Prostate gland (tissue), 2 donors: ENCODE measurements at regions not wholly inside any gene's neighbourhood (a gene's known extent, or its start where the extent isn't known, plus 50 kb on each side); places are given as distances from the start of the nearest gene placed in this dataset.
"Not testable (repeated sequence)": the region's sequence is repeated elsewhere in the genome, so short reads cannot be mapped to it uniquely, and the experiment has no call there.

Source experiments
- DNase-seq: peaks from one replicate; pipeline ENCODE4 v3.0.0-alpha.2; 2019; ENCODE audit warnings: low spot score
- H3K27ac ChIP-seq, 2 donors: fragments of 200-600 bp; sonication (generic); 2 replicates each; pipeline ENCODE4 v1.5.1; 2017 to 2019
- H3K27me3 ChIP-seq: fragments of 200-600 bp; sonication (generic); replicated peaks from 2 replicates; pipeline ENCODE4 v1.5.1; 2019; ENCODE audit not compliant: insufficient read depth
- H3K36me3 ChIP-seq, 2 donors: fragments of 200-600 bp; sonication (generic); 1 replicate in 1 of 2; 2 replicates in 1 of 2; pipeline versions ENCODE4 v1.5.1 to v1.8.1; 2017 to 2019
- H3K4me1 ChIP-seq: fragments of 200-600 bp; sonication (generic); replicated peaks from 2 replicates; pipeline ENCODE4 v1.5.1; 2019
- H3K4me3 ChIP-seq, 2 donors: fragments of 200-600 bp; sonication (generic); 2 replicates each; pipeline ENCODE4 v1.5.1; 2017 to 2019
- H3K9me3 ChIP-seq: fragments of 200-600 bp; sonication (generic); 2 replicates; pipeline ENCODE4 v1.5.1; 2017
- POLR2A ChIP-seq: fragments of 450-650 bp; IDR thresholded peaks from one replicate; pipeline ENCODE4 v1.6.1; 2016; ENCODE audit warnings: antibody characterized with exemption, mild to moderate bottlenecking
- POLR2AphosphoS5 ChIP-seq: sonication (generic); formaldehyde crosslinking; IDR thresholded peaks from one replicate; pipeline ENCODE4 v1.6.1; 2017; ENCODE audit warnings: antibody characterized with exemption
- WGBS: methylation state at CpG from one replicate; pipeline ENCODE4 v1.1.5; 2018; 5-methylcytosine and 5-hydroxymethylcytosine counted together
- intact Hi-C: fragments of 100-400 bp; cut with DNase I; formaldehyde crosslinking; loops from one replicate; pipeline ENCODE4 v1.14.2; 2022
- TF ChIP-seq, protein P1 (sequence below), 4 experiments: fragments of 200-600 bp in 2 of 4; fragments of 450-650 bp in 2 of 4; sonication (generic) in 2 of 4; IDR thresholded peaks; 1 replicate in 3 of 4; 2 replicates in 1 of 4; pipeline ENCODE4 v1.5.1; 2016 to 2019; ENCODE audit warnings: antibody characterized with exemption in 4 of 4, mild to moderate bottlenecking in 2 of 4, moderate library complexity in 2 of 4

DNA sequence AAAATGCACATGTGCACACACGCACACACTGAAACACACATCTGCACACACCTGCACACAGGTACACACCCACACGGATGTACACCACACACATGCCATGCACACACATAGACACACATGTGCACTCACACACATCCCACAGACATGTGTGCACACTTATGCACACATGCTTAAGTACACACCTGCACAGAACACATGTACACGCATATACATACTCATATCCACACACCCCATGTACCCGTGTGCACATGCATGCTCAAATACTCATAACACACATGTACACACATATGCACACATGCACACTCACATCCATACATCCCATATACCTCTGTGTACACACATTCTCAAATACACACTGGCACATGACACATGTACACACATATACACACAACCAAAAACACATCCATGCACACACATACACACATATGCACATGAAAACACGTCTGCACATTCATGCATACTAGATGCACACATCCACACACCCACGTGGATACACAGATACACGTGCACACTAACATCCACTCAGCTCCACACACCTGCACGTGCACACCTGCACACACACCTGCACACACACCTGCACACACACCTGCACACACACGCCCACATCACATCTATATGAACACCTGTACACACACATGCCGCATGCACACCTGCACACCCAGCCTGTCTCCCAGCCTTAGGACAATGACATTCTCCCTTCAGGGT is 336.7 kb downstream of the ADGRD1 start:
- H3K4me1 ChIP-seq, result no peaks in the 10 kb centered on the region
- 98% methylated on average over 7 of the region's 10 CpGs for WGBS
- no peaks in the 10 kb centered on the region for H3K27me3 ChIP-seq
- TF ChIP-seq, protein P1, sequence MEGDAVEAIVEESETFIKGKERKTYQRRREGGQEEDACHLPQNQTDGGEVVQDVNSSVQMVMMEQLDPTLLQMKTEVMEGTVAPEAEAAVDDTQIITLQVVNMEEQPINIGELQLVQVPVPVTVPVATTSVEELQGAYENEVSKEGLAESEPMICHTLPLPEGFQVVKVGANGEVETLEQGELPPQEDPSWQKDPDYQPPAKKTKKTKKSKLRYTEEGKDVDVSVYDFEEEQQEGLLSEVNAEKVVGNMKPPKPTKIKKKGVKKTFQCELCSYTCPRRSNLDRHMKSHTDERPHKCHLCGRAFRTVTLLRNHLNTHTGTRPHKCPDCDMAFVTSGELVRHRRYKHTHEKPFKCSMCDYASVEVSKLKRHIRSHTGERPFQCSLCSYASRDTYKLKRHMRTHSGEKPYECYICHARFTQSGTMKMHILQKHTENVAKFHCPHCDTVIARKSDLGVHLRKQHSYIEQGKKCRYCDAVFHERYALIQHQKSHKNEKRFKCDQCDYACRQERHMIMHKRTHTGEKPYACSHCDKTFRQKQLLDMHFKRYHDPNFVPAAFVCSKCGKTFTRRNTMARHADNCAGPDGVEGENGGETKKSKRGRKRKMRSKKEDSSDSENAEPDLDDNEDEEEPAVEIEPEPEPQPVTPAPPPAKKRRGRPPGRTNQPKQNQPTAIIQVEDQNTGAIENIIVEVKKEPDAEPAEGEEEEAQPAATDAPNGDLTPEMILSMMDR (IDR thresholded peaks at IDR 0.05), result no peak
- TF ChIP-seq POLR2A (no peak), POLR2AphosphoS5 (no peak)
- no peak overlapping the region for H3K27ac ChIP-seq
- no peak overlapping the region for H3K4me3 ChIP-seq
- no peaks in the 10 kb centered on the region for H3K36me3 ChIP-seq
- H3K9me3 ChIP-seq, result no peaks in the 10 kb centered on the region
- intact Hi-C loops, result no loop called here
- DNase-seq, result no peak

DNA sequence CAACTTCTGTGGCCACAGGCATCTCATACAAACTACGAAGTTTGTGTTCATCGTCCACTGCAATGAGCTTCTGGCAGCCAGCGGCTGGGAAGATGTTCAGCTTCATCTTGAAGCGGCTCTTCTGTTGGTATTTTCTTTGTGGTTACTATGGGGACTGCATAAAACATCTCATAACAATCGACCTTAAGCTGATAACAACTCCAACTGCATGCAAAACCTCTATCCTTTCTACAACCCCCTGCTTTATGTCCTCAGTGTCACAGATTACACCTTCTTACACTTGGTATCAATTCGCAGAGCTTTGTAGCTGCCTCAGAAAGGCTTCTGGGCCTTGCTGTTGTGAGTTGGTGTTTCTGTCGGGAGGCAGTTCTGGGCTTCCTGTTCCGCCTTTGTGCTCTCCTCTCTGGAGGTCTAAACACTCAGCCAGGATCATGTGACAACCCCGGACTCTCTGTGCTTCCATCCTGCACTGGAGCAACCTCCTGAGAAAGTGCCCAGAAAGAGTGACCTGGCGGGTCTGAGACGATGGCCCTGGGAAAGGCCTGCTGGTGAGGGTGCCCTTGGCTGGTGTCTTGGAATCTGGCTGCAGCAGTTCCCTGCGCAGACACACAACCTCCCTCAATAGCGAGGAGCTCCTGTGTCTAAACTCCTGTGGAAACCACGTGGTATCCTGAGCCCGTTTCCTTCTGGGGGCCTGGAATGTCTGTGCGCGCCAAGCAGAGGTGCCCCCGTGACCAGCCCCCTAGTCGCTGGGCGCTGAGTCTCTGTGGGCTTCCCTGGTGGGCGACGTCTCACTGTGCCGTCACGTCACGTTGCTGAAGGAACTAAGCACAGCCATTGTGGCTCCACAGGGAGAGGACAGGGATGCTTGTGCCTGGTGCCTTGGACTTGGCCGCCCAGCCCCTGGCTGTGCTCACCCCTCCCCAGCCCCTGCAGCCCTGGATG is 339.6 kb downstream of the ADGRD1 start:
- H3K36me3 ChIP-seq, H3K4me1 ChIP-seq, H3K27ac ChIP-seq, DNase-seq, H3K27me3 ChIP-seq, intact Hi-C loops, H3K4me3 ChIP-seq, H3K9me3 ChIP-seq: not testable (repeated sequence)
- WGBS, result 67% methylated on average over 25 of the region's 26 CpGs

DNA sequence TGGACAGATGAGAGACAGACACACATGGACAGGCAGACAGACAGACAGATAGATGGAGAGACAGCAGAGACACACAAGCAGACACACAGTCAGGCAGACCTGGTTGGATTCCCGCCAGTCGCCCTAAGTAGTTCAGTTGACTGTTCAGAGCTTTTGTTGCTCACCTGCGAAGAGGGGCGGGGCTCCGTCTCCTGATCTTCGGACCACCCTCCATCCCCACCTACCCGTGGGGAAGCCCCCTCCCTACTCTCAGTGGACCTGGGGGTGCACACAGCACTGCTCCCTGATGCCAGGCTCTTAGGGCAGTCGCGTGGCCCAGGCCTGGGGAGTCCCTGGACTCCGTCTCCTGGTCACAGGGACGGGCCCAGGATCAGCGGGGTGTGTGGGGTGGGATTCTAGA is 341.0 kb downstream of the ADGRD1 start:
- intact Hi-C loops, H3K4me1 ChIP-seq, H3K27ac ChIP-seq, H3K9me3 ChIP-seq, H3K27me3 ChIP-seq, H3K4me3 ChIP-seq, H3K36me3 ChIP-seq, DNase-seq: not testable (repeated sequence)
- WGBS, result 83% methylated on average over 11 of the region's 12 CpGs

DNA sequence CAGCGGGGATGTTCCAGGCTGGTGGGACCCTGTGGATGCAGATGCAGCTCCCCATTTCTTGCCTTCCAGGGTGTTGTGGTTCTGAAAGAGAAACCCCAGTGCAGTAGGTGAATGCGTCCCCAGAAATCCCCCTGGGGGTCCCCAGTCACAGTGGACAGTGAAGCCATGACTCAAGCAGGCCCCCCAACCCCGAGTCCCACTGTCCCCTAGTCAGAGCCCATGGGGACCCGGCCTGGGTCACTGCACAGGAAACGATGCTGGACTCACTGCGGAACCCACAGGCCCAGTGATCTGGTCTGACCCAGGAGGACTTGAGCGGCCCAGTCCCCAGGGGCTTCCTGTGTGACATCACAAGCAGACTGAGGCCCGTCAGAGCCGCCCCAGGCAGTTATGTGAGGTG is 341.4 kb downstream of the ADGRD1 start:
- H3K4me3 ChIP-seq, H3K27me3 ChIP-seq, H3K4me1 ChIP-seq, H3K36me3 ChIP-seq, DNase-seq, H3K9me3 ChIP-seq, H3K27ac ChIP-seq, intact Hi-C loops: not testable (repeated sequence)
- WGBS, result 100% methylated on average over 1 of the region's 9 CpGs

DNA sequence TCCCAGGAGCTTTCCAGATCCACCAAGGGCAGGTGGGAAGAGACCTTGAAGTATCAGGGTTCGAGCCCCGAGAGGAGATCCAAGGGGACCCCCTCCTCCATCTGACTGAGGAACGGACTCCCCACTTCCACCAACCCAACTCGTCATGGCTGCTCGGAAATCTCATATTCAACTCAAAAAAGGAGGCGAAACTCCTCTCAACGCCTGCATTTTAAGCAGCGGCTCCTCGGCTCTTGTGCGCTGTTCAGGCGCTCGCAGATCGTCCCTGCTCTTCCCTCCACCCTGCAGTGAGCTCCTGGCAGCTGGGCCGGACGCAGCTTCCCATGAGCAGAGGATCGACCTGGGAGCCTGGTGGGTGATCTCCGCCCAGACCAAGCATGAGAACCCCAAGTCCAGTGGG is 341.9 kb downstream of the ADGRD1 start:
- H3K36me3 ChIP-seq, H3K9me3 ChIP-seq, H3K27ac ChIP-seq, intact Hi-C loops, H3K4me1 ChIP-seq, H3K4me3 ChIP-seq, H3K27me3 ChIP-seq: not testable (repeated sequence)
- DNase-seq, result peak; percentile 0
- 84% methylated on average over 16 of the region's 17 CpGs for WGBS

DNA sequence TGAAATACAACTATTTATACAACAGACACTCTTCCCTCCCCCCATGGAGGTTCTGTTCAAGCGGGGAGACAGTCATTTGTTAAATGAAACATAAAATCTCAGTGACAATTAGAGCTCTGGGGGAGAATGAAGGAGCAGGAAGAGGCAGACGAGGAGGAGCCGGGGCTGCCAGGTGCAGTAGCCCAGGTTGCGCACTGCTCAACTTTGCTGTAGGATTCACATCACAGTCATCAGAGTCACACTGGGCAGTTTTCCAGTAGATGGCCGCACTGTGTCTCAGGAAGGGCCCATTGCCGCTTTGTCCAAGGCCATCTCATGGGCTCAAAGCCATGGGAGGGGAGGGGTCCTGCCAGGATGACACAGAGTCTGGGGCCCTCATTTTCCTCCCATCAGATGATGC is 342.4 kb downstream of the ADGRD1 start:
- H3K4me3 ChIP-seq, H3K36me3 ChIP-seq, H3K27ac ChIP-seq, H3K9me3 ChIP-seq, H3K27me3 ChIP-seq, intact Hi-C loops, DNase-seq, H3K4me1 ChIP-seq: not testable (repeated sequence)
- 85% methylated on average over 6 of the region's 6 CpGs for WGBS

DNA sequence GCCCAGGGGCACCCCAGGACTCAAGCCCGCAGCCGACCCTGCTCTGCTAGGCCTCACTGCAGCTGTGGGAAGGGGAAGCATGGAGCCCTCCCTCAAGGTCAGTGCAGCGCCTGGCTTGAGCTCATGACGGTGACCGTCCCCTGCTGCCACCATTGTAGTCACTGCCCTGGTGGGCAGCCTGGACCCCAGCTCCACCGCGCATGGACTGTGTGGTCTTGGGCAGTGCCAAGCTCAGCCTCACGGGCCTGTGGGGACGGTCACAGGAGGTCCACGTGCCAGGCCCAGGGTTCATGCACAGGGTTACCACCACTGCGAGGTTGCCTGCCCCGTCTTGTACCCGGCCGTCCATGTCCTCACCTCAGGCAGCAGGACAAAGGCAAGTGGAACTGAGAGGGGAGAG is 342.9 kb downstream of the ADGRD1 start:
- H3K36me3 ChIP-seq, H3K27ac ChIP-seq, H3K27me3 ChIP-seq, H3K4me3 ChIP-seq, intact Hi-C loops, H3K9me3 ChIP-seq, H3K4me1 ChIP-seq: not testable (repeated sequence)
- WGBS, result 94% methylated on average over 13 of the region's 14 CpGs
- peak; percentile 1 for DNase-seq

DNA sequence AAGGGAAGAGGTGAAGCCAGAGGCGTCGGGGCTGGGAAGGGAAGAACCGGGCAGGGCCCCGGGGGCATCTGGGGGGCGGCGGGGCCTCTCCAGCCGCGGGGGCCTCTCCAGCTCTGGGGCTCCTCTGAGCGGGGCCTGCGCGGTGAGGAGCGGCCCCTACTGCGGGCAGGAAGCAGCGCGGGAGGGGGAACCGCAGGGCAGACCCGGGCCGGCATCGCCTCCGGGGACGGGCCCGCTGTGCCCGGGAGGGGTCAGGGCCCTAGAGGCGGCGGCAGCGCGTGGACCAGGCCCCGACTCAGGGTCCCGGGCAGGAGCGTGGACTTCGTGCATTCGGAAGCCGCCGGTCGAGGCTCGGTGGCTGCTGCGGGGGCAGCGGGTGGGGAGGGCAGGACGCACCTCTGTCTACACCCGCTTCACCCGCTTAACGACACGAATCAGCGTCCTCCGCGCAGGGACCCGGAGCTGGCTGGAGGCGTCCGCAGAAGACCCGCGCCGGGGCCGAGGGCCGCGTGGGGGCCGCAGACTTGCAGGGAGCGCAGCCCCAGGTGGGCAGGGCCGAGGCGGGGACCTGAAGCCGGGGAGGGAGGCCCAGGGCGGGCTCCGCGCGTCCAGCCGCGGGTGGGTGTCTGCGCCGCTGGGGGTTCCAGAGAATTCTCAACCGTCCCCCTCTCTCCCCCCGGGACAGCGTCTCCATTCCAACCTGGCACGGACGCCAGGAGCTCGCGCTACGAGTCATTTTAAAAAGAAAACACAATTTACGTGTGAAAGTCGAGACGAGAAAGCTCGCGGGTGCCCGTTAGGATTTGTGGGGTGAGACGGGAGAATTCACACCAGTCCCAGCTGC is 345.0 kb downstream of the ADGRD1 start:
- H3K4me1 ChIP-seq, H3K27ac ChIP-seq, intact Hi-C loops, H3K27me3 ChIP-seq, DNase-seq, H3K4me3 ChIP-seq, H3K36me3 ChIP-seq, H3K9me3 ChIP-seq: not testable (repeated sequence)
- no CpG with 5 or more reads among the region's 83 CpGs for WGBS

DNA sequence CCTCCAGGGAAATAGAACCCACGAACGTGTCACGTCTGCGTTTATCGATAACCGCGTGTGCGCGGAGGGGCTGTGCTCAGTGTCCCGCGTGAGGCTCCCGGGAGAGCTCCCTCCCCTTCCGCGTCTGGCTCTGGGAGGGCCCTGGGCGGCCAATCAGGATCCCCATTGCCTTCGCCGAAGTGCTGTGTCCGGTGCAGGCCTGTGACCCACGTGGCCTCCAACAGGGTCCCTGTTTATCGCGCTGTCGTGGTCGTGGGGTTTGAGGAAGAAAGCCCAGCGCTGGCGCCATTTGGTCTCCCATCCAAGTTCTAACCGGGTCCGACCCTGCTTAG is 345.6 kb downstream of the ADGRD1 start:
- H3K27ac ChIP-seq, H3K4me1 ChIP-seq, DNase-seq, H3K27me3 ChIP-seq, H3K9me3 ChIP-seq, H3K36me3 ChIP-seq, intact Hi-C loops, H3K4me3 ChIP-seq: not testable (repeated sequence)
- no CpG with 5 or more reads among the region's 27 CpGs for WGBS

DNA sequence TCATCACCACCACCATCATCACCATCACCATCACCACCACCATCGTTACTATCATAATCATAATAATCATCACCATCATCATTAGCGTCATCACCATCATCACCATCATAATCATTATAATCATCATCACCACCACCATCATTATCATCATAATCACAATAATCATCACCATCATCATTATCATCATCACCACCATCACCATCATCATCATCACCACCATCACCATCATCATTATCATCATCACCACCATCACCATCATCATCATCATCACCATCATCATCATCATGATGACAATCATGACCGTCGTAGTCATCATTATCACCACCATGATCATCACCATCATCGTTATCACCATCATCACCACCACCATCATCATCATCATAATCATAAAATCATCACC is 349.9 kb downstream of the ADGRD1 start:
- H3K9me3 ChIP-seq, DNase-seq, H3K27ac ChIP-seq, H3K27me3 ChIP-seq, H3K4me1 ChIP-seq, H3K36me3 ChIP-seq, H3K4me3 ChIP-seq, intact Hi-C loops: not testable (repeated sequence)
- 67% methylated on average over 1 of the region's 5 CpGs for WGBS

DNA sequence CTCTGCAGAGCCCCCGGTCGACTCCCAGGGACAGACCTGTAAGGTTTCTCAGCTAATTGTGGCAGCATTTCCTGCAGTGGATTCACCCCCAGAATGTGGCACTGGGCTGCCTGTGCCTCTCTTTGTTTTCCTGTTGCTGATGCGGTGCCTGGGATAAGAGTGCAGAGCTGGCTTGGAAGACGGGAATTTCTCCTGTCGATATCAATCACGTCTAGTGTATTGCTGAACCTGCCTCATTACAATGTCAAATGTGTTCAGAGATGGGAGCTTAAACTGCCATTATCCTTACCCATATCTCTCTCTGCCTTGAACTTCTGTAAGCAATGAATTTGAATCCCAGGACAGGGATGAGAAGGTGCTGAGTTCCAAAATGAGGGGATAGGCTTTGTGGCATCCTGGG is 350.9 kb downstream of the ADGRD1 start:
- H3K27ac ChIP-seq, intact Hi-C loops, H3K36me3 ChIP-seq, H3K4me1 ChIP-seq, DNase-seq, H3K27me3 ChIP-seq, H3K4me3 ChIP-seq, H3K9me3 ChIP-seq: not testable (repeated sequence)
- WGBS, result no CpG with 5 or more reads among the region's 6 CpGs
